ENCODE measurements at regions not wholly inside any gene's neighbourhood (a gene's known extent, or its start where the extent isn't known, plus 50 kb on each side); places are given as distances from the start of the nearest gene placed in this dataset.

DNA sequence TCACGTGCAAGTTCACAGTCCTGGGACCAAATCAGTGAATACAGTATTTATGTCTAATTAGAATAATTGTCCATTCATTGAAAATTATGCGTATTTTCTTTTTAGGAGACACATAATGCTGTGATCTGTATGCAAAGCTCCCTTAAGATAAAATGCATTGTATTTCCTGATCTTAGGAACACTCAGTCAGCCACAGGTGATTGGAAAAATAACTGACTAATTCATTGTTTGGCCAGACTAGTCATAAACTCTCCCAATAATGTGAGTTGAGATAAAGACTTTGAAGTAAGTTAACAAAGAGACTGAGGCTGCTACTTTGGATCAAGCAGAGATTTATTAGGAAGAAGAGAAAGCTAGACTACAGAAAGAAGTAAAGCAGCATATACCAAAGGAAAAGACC lies 182.2 kb downstream of the GNAI1 start:
- CTCF ChIA-PET: no interaction called here
- TF ChIP-seq, protein P1, sequence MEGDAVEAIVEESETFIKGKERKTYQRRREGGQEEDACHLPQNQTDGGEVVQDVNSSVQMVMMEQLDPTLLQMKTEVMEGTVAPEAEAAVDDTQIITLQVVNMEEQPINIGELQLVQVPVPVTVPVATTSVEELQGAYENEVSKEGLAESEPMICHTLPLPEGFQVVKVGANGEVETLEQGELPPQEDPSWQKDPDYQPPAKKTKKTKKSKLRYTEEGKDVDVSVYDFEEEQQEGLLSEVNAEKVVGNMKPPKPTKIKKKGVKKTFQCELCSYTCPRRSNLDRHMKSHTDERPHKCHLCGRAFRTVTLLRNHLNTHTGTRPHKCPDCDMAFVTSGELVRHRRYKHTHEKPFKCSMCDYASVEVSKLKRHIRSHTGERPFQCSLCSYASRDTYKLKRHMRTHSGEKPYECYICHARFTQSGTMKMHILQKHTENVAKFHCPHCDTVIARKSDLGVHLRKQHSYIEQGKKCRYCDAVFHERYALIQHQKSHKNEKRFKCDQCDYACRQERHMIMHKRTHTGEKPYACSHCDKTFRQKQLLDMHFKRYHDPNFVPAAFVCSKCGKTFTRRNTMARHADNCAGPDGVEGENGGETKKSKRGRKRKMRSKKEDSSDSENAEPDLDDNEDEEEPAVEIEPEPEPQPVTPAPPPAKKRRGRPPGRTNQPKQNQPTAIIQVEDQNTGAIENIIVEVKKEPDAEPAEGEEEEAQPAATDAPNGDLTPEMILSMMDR (conservative IDR thresholded peaks at IDR 0.05; ENCODE audit: low read depth): no peak
- no peak overlapping the region for H3K27ac ChIP-seq
- POLR2A ChIA-PET (ENCODE audit: low non-redundant PET): no interaction called here
- no peak for DNase-seq (ENCODE audit: low spot score)

DNA sequence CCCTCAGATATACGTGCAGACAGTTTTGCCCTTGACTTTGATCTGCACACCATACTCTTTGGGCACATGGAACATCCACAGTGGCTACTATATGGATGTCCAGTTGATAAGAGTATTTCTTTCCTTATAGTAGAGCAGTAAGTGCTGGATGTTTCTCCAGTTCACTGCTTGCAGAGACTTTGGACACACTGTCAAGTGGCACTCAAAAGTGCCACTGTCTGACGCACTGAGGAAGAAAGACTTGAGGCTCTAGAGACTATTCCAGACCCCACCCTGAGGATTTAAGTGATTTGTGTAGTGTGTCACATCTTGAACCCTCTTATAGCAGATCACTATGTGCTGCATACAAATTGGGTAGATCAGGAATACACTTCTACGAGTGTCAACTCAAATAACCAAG lies 179.1 kb downstream of the GNAI1 start:
- no peak for DNase-seq (ENCODE audit: low spot score)
- H3K27ac ChIP-seq: no peak overlapping the region
- POLR2A ChIA-PET (ENCODE audit: low non-redundant PET): no interaction called here
- TF ChIP-seq, protein P1 (conservative IDR thresholded peaks at IDR 0.05; ENCODE audit: low read depth): no peak
- CTCF ChIA-PET: interaction anchor here (0.6 kb wide), 1 partner anchor 599 kb away, joined by 3 read pairs; no protein-coding TSS in a partner anchor

DNA sequence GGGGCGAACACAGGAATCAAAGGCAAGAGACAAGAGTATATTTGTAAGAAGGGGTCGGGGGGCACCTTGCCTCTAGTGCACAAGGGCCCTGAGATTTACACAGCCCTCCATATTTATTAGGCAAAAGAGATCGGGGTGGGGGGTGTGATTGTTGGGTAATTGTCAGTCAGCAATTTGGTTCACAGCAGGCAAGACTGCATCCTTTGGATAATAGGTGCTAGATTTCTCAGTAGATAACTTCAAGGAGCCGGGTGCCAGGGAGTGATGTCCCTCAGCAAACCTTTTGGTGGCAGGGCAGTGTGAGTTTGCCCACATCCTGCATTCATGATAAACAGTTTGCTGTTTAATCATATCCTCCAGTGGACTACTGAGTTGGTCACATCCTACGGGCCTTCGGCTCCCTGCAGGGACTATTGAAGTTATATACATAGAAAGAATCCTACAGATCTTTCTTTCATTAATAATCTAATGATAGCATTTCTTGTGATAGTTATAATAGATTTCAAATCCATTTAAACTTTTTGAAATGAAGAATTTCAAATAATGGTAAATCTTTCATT lies 178.5 kb downstream of the GNAI1 start:
- POLR2A ChIA-PET (ENCODE audit: low non-redundant PET): no interaction called here
- no peak overlapping the region for H3K27ac ChIP-seq
- no peak for DNase-seq (ENCODE audit: low spot score)
- TF ChIP-seq, protein P1 (conservative IDR thresholded peaks at IDR 0.05; ENCODE audit: low read depth): no peak
- CTCF ChIA-PET: interaction anchor here (0.6 kb wide), 1 partner anchor 389 kb away, joined by 3 read pairs; no protein-coding TSS in a partner anchor

DNA sequence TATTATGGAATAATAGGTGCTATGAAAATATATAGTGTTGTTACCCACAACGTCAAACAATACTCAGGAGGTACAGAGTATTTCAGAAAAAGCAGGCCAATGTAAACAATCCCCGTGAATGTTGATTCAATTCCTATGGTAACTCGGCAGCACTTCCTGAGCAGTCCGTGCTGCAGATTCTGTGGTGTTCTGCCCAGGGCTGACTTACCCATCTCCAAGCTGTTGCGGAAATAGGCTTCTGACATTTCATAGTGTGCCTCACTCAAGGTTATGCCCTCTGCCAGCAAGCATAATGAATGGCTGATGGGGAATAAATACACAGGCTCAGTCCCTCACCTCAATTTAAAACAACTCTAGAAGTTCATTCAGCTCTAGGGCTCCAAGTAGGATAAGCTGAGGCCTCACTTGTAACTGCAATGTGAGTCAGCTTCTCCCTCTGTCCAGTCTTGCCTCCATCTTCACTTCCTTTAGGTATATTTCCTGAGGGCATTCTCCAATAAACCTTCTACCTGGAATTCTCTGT lies 177.6 kb downstream of the GNAI1 start:
- TF ChIP-seq, protein P1 (conservative IDR thresholded peaks at IDR 0.05; ENCODE audit: low read depth): no peak
- ChIA-PET CTCF (interaction anchor here (0.5 to 0.6 kb wide), 3 partner anchors 70 to 830 kb away, joined by 3 to 5 read pairs (median 3); no protein-coding TSS in a partner anchor), POLR2A (ENCODE audit: low non-redundant PET) (no interaction called here)
- DNase-seq (ENCODE audit: low spot score): peak; percentile 62
- peak overlapping the region; percentile 75 for H3K27ac ChIP-seq

DNA sequence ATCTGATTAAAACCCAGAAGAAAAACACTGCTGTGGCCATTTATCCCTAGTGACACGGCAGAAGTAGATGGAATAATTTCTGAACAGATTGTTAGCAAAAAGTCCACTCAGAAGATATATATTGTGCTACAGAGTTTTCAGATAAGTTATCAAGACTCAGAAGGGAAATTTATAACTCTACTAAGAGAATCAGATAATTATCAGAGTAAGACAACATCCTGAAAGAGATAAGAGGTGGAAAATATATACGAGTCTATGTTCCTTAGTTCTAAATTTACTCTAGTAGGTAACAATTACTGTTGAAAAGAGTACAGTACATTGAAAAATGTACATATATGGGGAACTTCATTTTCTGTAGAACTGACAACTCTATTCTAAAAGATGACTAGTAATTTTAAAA lies 176.7 kb downstream of the GNAI1 start:
- POLR2A ChIA-PET (ENCODE audit: low non-redundant PET): no interaction called here
- CTCF ChIA-PET: no interaction called here
- no peak overlapping the region for H3K27ac ChIP-seq
- DNase-seq (ENCODE audit: low spot score): no peak
- TF ChIP-seq, protein P1 (conservative IDR thresholded peaks at IDR 0.05; ENCODE audit: low read depth): no peak

DNA sequence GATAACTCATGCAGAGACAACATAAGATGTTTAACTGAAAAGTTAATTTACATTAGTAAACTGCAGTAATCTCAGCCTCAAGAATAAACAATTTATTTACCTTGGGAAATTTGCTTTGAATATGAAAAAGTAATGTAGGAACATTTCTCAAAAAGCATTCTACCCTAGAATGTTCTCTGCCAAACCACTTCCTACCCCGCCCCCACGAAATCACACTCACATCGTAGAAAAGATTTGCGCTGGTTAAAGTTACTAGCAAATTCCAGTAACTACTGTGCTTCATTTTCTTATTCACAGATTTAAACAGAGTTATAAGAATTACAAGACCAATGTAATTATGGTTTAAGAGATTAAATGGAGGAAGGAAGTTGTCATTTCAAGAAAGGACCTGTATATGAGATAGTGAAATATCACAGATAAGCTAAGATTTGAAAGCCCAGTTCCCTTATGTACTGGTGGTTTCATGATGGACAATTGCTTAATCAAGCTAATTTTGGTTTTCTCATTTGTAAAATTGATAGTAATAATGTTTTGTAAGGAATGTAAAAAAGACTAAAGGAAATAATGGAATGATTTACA lies 175.4 kb downstream of the GNAI1 start:
- DNase-seq (ENCODE audit: low spot score): no peak
- TF ChIP-seq, protein P1 (conservative IDR thresholded peaks at IDR 0.05; ENCODE audit: low read depth): no peak
- no peak overlapping the region for H3K27ac ChIP-seq
- ChIA-PET CTCF (interaction anchor here (0.7 kb wide), 1 partner anchor 163 kb away, joined by 3 read pairs; no protein-coding TSS in a partner anchor), POLR2A (ENCODE audit: low non-redundant PET) (no interaction called here)
